ENCODE measurements at regions not wholly inside any gene's neighbourhood (a gene's known extent, or its start where the extent isn't known, plus 50 kb on each side); places are given as distances from the start of the nearest gene placed in this dataset.

DNA sequence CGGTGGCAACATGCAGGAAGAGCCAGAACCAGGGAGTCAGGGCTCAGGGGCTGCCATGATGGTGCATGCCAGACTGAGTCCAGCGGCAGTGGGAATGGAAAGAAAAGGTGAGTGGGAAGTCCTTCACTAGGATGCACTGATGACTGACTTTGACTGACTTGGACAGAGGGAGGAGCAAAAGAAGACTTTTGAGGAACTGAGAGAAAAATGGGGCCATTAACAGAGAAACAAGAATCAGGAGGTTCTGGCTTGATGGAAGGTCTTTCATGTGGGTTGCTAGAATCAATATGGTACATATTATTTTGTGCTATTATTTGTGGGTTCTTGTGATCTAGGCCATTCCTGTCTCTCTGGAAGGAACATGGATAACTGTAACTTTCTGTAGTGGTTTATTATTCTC is 454.6 kb upstream of the PROX1 start:
- H3K27me3 ChIP-seq, result no peaks in the 10 kb centered on the region
- H3K27ac ChIP-seq, result no peak overlapping the region
- H3K4me1 ChIP-seq, result no peaks in the 10 kb centered on the region
- in situ Hi-C loops (cut with MboI; ENCODE audit: low pct_ligation_motif_present in 1 of 4, low pct_unique_long_range_greater_than_20kb in 1 of 4, low sequenced_read_pairs in 3 of 4), result no loop called here
- DNase-seq, result no peak
- intact Hi-C loops (cut with DNase I; ENCODE audit: low total_unique reads), result no loop called here
- H3K9me3 ChIP-seq, result no peaks in the 10 kb centered on the region
- WGBS, 2 donors (ENCODE audit: low coverage in 1 of 2), result 92 to 93% methylated on average over 2 of the region's 2 CpGs
- H3K36me3 ChIP-seq, result no peaks in the 10 kb centered on the region
- TF ChIP-seq POLR2A (IDR thresholded peaks at IDR 0.05), result no peak
- TF ChIP-seq, protein P1, sequence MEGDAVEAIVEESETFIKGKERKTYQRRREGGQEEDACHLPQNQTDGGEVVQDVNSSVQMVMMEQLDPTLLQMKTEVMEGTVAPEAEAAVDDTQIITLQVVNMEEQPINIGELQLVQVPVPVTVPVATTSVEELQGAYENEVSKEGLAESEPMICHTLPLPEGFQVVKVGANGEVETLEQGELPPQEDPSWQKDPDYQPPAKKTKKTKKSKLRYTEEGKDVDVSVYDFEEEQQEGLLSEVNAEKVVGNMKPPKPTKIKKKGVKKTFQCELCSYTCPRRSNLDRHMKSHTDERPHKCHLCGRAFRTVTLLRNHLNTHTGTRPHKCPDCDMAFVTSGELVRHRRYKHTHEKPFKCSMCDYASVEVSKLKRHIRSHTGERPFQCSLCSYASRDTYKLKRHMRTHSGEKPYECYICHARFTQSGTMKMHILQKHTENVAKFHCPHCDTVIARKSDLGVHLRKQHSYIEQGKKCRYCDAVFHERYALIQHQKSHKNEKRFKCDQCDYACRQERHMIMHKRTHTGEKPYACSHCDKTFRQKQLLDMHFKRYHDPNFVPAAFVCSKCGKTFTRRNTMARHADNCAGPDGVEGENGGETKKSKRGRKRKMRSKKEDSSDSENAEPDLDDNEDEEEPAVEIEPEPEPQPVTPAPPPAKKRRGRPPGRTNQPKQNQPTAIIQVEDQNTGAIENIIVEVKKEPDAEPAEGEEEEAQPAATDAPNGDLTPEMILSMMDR (IDR thresholded peaks at IDR 0.05), result no peak
- no peak for TF ChIP-seq EP300 (IDR thresholded peaks at IDR 0.05; ENCODE audit: low read depth)
- no peak for TF ChIP-seq POLR2AphosphoS5 (IDR thresholded peaks at IDR 0.05)
- no peak overlapping the region for H3K4me3 ChIP-seq

DNA sequence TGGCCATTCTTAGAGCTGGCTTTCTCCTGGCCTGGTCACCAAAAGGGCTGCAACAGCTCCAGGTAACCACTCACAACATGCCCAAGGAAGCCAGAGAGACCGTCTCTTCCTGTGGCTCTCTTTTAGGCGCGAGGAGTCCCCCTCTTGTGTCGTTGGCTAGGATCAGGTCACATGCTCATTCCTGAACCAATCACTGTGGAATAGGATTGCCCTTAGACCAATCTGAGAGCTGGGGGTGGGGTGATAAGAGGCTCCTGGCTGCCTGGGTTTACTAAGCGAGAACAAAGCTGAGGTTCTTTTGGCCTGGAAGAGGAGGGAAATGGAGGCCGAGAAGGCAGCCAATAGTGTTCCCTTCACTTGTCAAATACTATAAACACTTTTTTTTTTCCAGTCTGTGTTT is 452.1 kb upstream of the PROX1 start:
- H3K4me1 ChIP-seq, result no peaks in the 10 kb centered on the region
- H3K4me3 ChIP-seq, result no peak overlapping the region
- WGBS, 2 donors (ENCODE audit: low coverage in 1 of 2), result 88% methylated on average over 6 of the region's 6 CpGs; no CpG with 5 or more reads in 1 of the 2 donors
- intact Hi-C loops (cut with DNase I; ENCODE audit: low total_unique reads), result no loop called here
- no peak overlapping the region for H3K27ac ChIP-seq
- H3K27me3 ChIP-seq, result no peaks in the 10 kb centered on the region
- TF ChIP-seq, protein P1 (IDR thresholded peaks at IDR 0.05), result no peak
- TF ChIP-seq POLR2AphosphoS5 (IDR thresholded peaks at IDR 0.05), result no peak
- TF ChIP-seq EP300 (IDR thresholded peaks at IDR 0.05; ENCODE audit: low read depth), result no peak
- no peak for TF ChIP-seq POLR2A (IDR thresholded peaks at IDR 0.05)
- no peaks in the 10 kb centered on the region for H3K9me3 ChIP-seq
- in situ Hi-C loops (cut with MboI; ENCODE audit: low pct_ligation_motif_present in 1 of 4, low pct_unique_long_range_greater_than_20kb in 1 of 4, low sequenced_read_pairs in 3 of 4), result no loop called here
- no peak for DNase-seq
- H3K36me3 ChIP-seq, result no peaks in the 10 kb centered on the region

DNA sequence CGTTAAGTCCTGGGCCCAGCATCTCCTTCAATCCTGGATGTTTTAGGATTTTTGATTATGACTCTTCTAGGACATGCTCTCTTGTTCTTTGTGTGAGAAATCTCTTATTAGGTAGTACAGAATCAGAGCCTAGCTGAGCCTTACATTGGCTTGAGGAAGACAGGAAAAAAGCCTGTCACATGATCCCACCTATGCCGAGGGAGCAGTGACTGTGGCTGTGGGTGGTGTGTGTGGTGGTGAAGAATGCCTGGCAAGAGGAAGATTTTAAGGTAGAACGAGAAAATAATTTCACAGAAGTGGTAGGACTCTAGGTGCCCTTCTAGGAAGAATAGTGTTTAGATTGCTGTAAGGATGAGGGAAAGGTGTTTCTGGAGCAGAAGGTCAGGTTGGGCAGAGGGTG is 449.5 kb upstream of the PROX1 start:
- 67 to 81% methylated on average over 3 of the region's 3 CpGs for WGBS, 2 donors (ENCODE audit: low coverage in 1 of 2)
- in situ Hi-C loops (cut with MboI; ENCODE audit: low pct_ligation_motif_present in 1 of 4, low pct_unique_long_range_greater_than_20kb in 1 of 4, low sequenced_read_pairs in 3 of 4), result no loop called here
- intact Hi-C loops (cut with DNase I; ENCODE audit: low total_unique reads), result no loop called here
- no peaks in the 10 kb centered on the region for H3K9me3 ChIP-seq
- H3K4me1 ChIP-seq, result no peaks in the 10 kb centered on the region
- no peak for DNase-seq
- H3K4me3 ChIP-seq, result no peak overlapping the region
- no peaks in the 10 kb centered on the region for H3K36me3 ChIP-seq
- H3K27me3 ChIP-seq, result no peaks in the 10 kb centered on the region
- H3K27ac ChIP-seq, result no peak overlapping the region
- TF ChIP-seq POLR2AphosphoS5 (IDR thresholded peaks at IDR 0.05) (no peak), EP300 (IDR thresholded peaks at IDR 0.05; ENCODE audit: low read depth) (no peak), POLR2A (IDR thresholded peaks at IDR 0.05) (no peak)
- TF ChIP-seq, protein P1 (IDR thresholded peaks at IDR 0.05), result no peak

DNA sequence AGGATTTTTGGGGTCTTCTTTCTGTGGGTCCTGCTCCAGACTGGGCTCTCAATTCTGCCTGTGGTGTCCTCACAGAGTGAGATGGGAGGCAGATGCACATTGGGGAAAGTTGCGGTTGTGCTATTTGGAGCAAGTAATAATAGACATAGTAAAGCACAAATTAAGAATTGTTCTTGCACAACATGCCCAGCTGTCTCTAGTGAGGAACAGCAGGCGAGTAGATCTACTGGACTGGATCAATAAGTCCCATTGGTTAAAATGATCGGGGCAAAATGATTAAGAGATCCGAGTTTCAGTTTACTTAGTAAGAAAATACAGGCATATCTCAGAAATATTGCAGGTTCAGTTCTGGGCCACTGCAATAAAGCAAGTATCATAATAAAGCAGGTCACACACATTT is 448.3 kb upstream of the PROX1 start:
- DNase-seq, result no peak
- no peak overlapping the region for H3K4me3 ChIP-seq
- TF ChIP-seq POLR2AphosphoS5 (IDR thresholded peaks at IDR 0.05) (no peak), POLR2A (IDR thresholded peaks at IDR 0.05) (no peak), EP300 (IDR thresholded peaks at IDR 0.05; ENCODE audit: low read depth) (no peak)
- TF ChIP-seq, protein P1 (IDR thresholded peaks at IDR 0.05), result no peak
- no peak overlapping the region for H3K27ac ChIP-seq
- intact Hi-C loops (cut with DNase I; ENCODE audit: low total_unique reads), result no loop called here
- H3K27me3 ChIP-seq, result no peaks in the 10 kb centered on the region
- no peaks in the 10 kb centered on the region for H3K4me1 ChIP-seq
- H3K36me3 ChIP-seq, result no peaks in the 10 kb centered on the region
- whole genome bisulfite sequencing, 2 donors (ENCODE audit: low coverage in 1 of 2), result 76 to 90% methylated on average over 2 to 4 of the region's 4 CpGs
- in situ Hi-C loops (cut with MboI; ENCODE audit: low pct_ligation_motif_present in 1 of 4, low pct_unique_long_range_greater_than_20kb in 1 of 4, low sequenced_read_pairs in 3 of 4), result no loop called here
- H3K9me3 ChIP-seq, result no peaks in the 10 kb centered on the region
